H9 (cell line): ENCODE measurements at regions not wholly inside any gene's neighbourhood (a gene's known extent, or its start where the extent isn't known, plus 50 kb on each side); places are given as distances from the start of the nearest gene placed in this dataset.

ENCODE experiments used
- DNase-seq: peaks from one replicate; pipeline ENCODE4 v3.0.0-alpha.2; 2017
- H2AFZ ChIP-seq: one replicate; pipeline ENCODE4 v1.6.1; 2013; ENCODE audit warnings: mild to moderate bottlenecking, low read length, control low read depth, moderate library complexity
- H2AK5ac ChIP-seq: 2 replicates; pipeline ENCODE4 v1.6.1; 2013; ENCODE audit warnings: low read length, control low read depth, mixed read lengths; ENCODE audit not compliant: insufficient read length
- H2BK120ac ChIP-seq: one replicate; pipeline ENCODE4 v1.6.1; 2013; ENCODE audit warnings: low read depth, mild to moderate bottlenecking, low read length, control low read depth, inconsistent platforms; ENCODE audit not compliant: poor library complexity, severe bottlenecking
- H2BK12ac ChIP-seq: 2 replicates; pipeline ENCODE4 v1.6.1; 2013; ENCODE audit warnings: low read length, control low read depth, mixed read lengths, low read depth; ENCODE audit not compliant: insufficient read length
- H2BK15ac ChIP-seq: 2 replicates; pipeline ENCODE4 v1.6.1; 2013; ENCODE audit warnings: low read depth, low read length, control low read depth
- H2BK20ac ChIP-seq: one replicate; pipeline ENCODE4 v1.6.1; 2013; ENCODE audit warnings: low read depth, mild to moderate bottlenecking, low read length, control low read depth, inconsistent platforms; ENCODE audit not compliant: poor library complexity, severe bottlenecking
- H2BK5ac ChIP-seq: 2 replicates; pipeline ENCODE4 v1.6.1; 2013; ENCODE audit warnings: low read length, control low read depth, mixed read lengths; ENCODE audit not compliant: insufficient read length
- H3K14ac ChIP-seq: 2 replicates; pipeline ENCODE4 v1.6.1; 2013; ENCODE audit warnings: low read length, control low read depth; ENCODE audit not compliant: insufficient read depth
- H3K18ac ChIP-seq: 2 replicates; pipeline ENCODE4 v1.6.1; 2013; ENCODE audit warnings: low read depth, mild to moderate bottlenecking, mixed read lengths, low read length, control low read depth; ENCODE audit not compliant: insufficient read length
- H3K23ac ChIP-seq: 2 replicates; pipeline ENCODE4 v1.6.1; 2013; ENCODE audit warnings: low read length, control low read depth, mixed read lengths, low read depth; ENCODE audit not compliant: insufficient read length
- H3K23me2 ChIP-seq: 2 replicates; pipeline ENCODE4 v1.6.1; 2013; ENCODE audit warnings: low read depth, mild to moderate bottlenecking, mixed read lengths, low read length, control low read depth; ENCODE audit not compliant: insufficient read length, poor library complexity, severe bottlenecking
- H3K27ac ChIP-seq: 2 replicates; pipeline ENCODE4 v1.5.1; 2013; ENCODE audit warnings: low read length, control low read depth, mixed read lengths, low read depth; ENCODE audit not compliant: insufficient read length
- H3K27me3 ChIP-seq: 2 replicates; pipeline ENCODE4 v1.6.1; 2013; ENCODE audit warnings: low read length, control low read depth, inconsistent platforms; ENCODE audit not compliant: insufficient read depth
- H3K4ac ChIP-seq: 2 replicates; pipeline ENCODE4 v1.6.1; 2013; ENCODE audit warnings: low read depth, mild to moderate bottlenecking, control low read depth, inconsistent platforms, low read length, moderate library complexity
- H3K4me1 ChIP-seq: 2 replicates; pipeline ENCODE4 v1.6.1; 2013; ENCODE audit warnings: low read length, control low read depth, inconsistent platforms; ENCODE audit not compliant: insufficient read depth
- H3K4me2 ChIP-seq: 2 replicates; pipeline ENCODE4 v1.6.1; 2013; ENCODE audit warnings: low read length, control low read depth, mixed read lengths; ENCODE audit not compliant: insufficient read length, insufficient read depth
- H3K56ac ChIP-seq: 2 replicates; pipeline ENCODE4 v1.6.1; 2013; ENCODE audit warnings: low read depth, mild to moderate bottlenecking, mixed read lengths, low read length, control low read depth; ENCODE audit not compliant: insufficient read length
- H3K79me1 ChIP-seq: 2 replicates; pipeline ENCODE4 v1.6.1; 2013; ENCODE audit warnings: low read depth, mild to moderate bottlenecking, moderate library complexity, low read length, control low read depth, inconsistent platforms; ENCODE audit not compliant: insufficient read depth, poor library complexity, severe bottlenecking
- H3K79me2 ChIP-seq: 2 replicates; pipeline ENCODE4 v1.6.1; 2013; ENCODE audit warnings: low read length, control low read depth, inconsistent platforms; ENCODE audit not compliant: insufficient read depth
- H3K9ac ChIP-seq: 2 replicates; pipeline ENCODE4 v1.6.1; 2013; ENCODE audit warnings: low read length, control low read depth, mixed read lengths; ENCODE audit not compliant: insufficient read length; ENCODE audit errors: extremely low read depth
- H3K9me3 ChIP-seq: one replicate; pipeline ENCODE4 v1.6.1; 2013; ENCODE audit warnings: low read depth, low read length, inconsistent platforms; ENCODE audit not compliant: control insufficient read depth
- H3T11ph ChIP-seq: one replicate; pipeline ENCODE4 v1.6.1; 2013; ENCODE audit warnings: mild to moderate bottlenecking, low read length, control low read depth, inconsistent platforms
- H4K20me1 ChIP-seq: one replicate; pipeline ENCODE4 v1.6.1; 2013; ENCODE audit not compliant: control insufficient read depth, insufficient read length, insufficient read depth
- H4K5ac ChIP-seq: 2 replicates; pipeline ENCODE4 v1.6.1; 2013; ENCODE audit warnings: low read depth, mild to moderate bottlenecking, mixed read lengths, low read length, control low read depth; ENCODE audit not compliant: insufficient read length
- H4K8ac ChIP-seq: replicated peaks from 2 replicates; pipeline ENCODE4 v1.6.1; 2013; ENCODE audit warnings: low read length, control low read depth, mixed read lengths, low read depth; ENCODE audit not compliant: insufficient read length
- H4K91ac ChIP-seq: 2 replicates; pipeline ENCODE4 v1.6.1; 2013; ENCODE audit warnings: low read depth, mild to moderate bottlenecking, moderate library complexity, mixed read lengths, low read length, control low read depth; ENCODE audit not compliant: insufficient read length
- H3K27ac Mint-ChIP-seq, 3 experiments: 2 replicates in 2 of 3; 3 replicates in 1 of 3; pipeline ENCODE4 v1.8.0; 2020 to 2021; ENCODE audit warnings: mixed read lengths in 3 of 3, mild to moderate bottlenecking in 1 of 3, moderate library complexity in 1 of 3
- H3K27me3 Mint-ChIP-seq: 2 replicates; pipeline ENCODE4 v1.8.0; 2021; ENCODE audit warnings: low read depth, mild to moderate bottlenecking, moderate library complexity, mixed read lengths
- H3K36me3 Mint-ChIP-seq, 3 experiments: 2 replicates in 2 of 3; 3 replicates in 1 of 3; pipeline ENCODE4 v1.8.0; 2020 to 2021; ENCODE audit warnings: low read depth in 3 of 3, mixed read lengths in 3 of 3; ENCODE audit not compliant: insufficient read depth in 1 of 3
- H3K4me1 Mint-ChIP-seq, 2 experiments: 2 replicates each; pipeline ENCODE4 v1.8.0; 2020; ENCODE audit warnings: mixed read lengths in 2 of 2
- H3K4me3 Mint-ChIP-seq, 2 experiments: 2 replicates in 1 of 2; 3 replicates in 1 of 2; pipeline ENCODE4 v1.8.0; 2020 to 2021; ENCODE audit warnings: mild to moderate bottlenecking in 2 of 2, mixed read lengths in 2 of 2, moderate library complexity in 1 of 2
- H3K9me3 Mint-ChIP-seq, 2 experiments: 2 replicates in 1 of 2; 3 replicates in 1 of 2; pipeline ENCODE4 v1.8.0; 2020; ENCODE audit warnings: mild to moderate bottlenecking in 2 of 2, mixed read lengths in 2 of 2, moderate library complexity in 1 of 2
- CTCF ChIP-seq: fragments of 200-600 bp; sonication (generic); conservative IDR thresholded peaks from 3 replicates; pipeline ENCODE4 v1.8.0; 2021; ENCODE audit warnings: antibody characterized with exemption, mild to moderate bottlenecking
- WGBS: extraction: QIAGEN DNeasy Blood & Tissue Kit; methylation state at CpG from one replicate; pipeline ENCODE4 v1.1.7; 2013; ENCODE audit warnings: missing lambda C conversion rate, low lambda C conversion rate, mixed read lengths; ENCODE audit not compliant: insufficient read length; ENCODE audit errors: extremely low coverage; 5-methylcytosine and 5-hydroxymethylcytosine counted together

GRCh38 chr11:27873664-27874063 lies 173.4 kb upstream of the BDNF start:
- Histone ChIP-seq H3K27ac (no peak overlapping the region), H2BK5ac (no peak overlapping the region), H3K23me2 (no peaks in the 10 kb centered on the region), H3K79me1 (no peaks in the 10 kb centered on the region), H4K20me1 (no peaks in the 10 kb centered on the region), H3K23ac (no peak overlapping the region), H3K79me2 (no peaks in the 10 kb centered on the region), H2BK20ac (no peak overlapping the region), H2AK5ac (no peak overlapping the region), H2BK15ac (no peak overlapping the region), H3K14ac (no peak overlapping the region), H3K4me1 (no peaks in the 10 kb centered on the region), H3K27me3 (no peaks in the 10 kb centered on the region), H4K5ac (no peak overlapping the region), H3K9me3 (no peaks in the 10 kb centered on the region), H3K9ac (no peak overlapping the region), H3K18ac (no peak overlapping the region), H3T11ph (no peak overlapping the region), H2BK120ac (no peak overlapping the region), H3K4ac (no peak overlapping the region), H2AFZ (no peak overlapping the region), H3K56ac (no peak overlapping the region), H4K91ac (no peak overlapping the region), H4K8ac (no peak overlapping the region), H3K4me2 (no peak overlapping the region), H2BK12ac (no peak overlapping the region)
- no peaks in the 10 kb centered on the region for H3K4me1 Mint-ChIP-seq
- no peak for DNase-seq
- TF ChIP-seq CTCF, result no peak
- H3K27ac Mint-ChIP-seq, result no peak overlapping the region
- no peaks in the 10 kb centered on the region for H3K27me3 Mint-ChIP-seq
- H3K9me3 Mint-ChIP-seq, result no peaks in the 10 kb centered on the region
- no CpG with 5 or more reads among the region's 6 CpGs for WGBS
- no peak overlapping the region for H3K4me3 Mint-ChIP-seq
- H3K36me3 Mint-ChIP-seq, result no peaks in the 10 kb centered on the region; a peak in 1 of 7 replicates
